ENCODE measurements at regions not wholly inside any gene's neighbourhood (a gene's known extent, or its start where the extent isn't known, plus 50 kb on each side); places are given as distances from the start of the nearest gene placed in this dataset.

DNA sequence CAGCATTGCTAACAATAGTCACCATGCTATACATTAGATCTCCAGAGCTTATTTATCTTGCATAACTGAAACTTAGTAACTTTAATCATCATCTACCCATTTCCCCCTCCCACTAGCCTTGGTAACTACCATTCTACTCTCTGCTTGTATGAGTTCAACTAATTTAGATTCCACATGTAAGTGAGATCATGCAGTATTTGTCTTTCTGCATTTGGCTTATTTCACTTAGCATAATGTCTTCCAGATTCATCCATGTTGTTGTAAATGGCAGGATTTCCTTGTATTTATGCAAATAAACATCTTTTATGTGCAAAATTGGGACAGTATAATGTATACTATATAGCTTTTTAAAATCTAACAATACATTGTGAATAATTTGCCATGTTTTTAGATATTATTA is 66.0 kb upstream of the ZBED5 start:
- no peak for DNase-seq

- no peak for DNase-seq
These were observed 65.0 kb upstream of the ZBED5 start for GRCh38 chr11:10922892-10923291.

GRCh38 chr11:10920875-10921274 is 63.0 kb upstream of the ZBED5 start:
- no peak for DNase-seq

DNA sequence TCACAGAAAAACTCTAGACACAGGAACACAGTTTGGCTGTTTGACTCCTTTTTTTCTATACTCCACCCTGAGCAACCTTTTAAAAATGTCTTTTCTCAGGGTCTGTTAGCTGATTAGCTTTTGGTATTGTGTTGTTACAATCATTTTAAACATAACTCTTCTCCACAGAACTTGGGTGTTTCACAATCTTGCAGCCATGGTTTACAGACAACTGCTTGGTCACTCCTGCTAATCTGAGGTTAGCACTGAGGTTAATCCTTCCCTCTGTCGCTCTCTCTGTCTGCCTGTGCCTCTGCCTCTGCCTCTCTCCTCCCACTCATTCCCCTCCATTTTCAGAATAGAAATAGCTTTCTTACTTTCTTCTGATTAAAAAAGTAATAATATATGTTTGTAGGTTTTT is 62.4 kb upstream of the ZBED5 start:
- no peak for DNase-seq

DNA sequence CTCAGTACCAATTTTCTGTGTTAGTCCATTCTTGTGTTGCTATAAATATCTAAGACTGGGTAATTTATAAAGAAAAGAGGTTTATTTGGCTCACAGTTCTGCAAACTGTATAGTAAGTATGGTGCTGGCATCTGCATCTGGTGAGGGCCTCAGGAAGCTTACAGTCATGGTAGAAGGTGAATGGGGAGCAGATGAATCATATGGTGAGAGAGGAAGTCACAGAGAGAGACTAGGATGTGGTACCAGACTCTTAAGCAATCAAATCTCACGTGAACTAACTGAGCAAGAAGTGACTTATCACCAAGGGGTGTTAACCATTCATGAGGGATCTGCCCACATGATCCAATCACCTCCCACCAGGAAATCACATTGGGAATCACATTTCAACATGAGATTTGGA is 60.8 kb upstream of the ZBED5 start:
- DNase-seq, result peak; percentile 67

DNA sequence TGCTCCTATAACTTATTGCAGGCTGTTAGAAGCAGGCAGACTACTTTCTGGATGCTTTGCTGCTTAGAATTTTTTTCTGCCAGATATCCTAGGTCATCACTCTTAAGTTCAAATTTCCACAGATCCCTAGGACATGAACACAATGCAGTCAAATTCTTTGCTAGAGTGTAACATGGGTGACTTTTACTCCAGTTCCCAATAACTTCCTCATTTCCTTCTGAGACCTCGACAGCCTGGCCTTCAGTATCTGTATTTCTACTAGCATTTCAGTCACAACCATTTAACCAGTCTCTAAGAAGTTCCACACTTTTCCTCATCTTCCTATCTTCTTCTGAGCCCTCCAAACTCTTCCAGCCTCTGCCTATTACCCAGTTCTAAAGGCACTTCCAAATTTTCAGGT is 60.4 kb upstream of the ZBED5 start:
- DNase-seq, result no peak

DNA sequence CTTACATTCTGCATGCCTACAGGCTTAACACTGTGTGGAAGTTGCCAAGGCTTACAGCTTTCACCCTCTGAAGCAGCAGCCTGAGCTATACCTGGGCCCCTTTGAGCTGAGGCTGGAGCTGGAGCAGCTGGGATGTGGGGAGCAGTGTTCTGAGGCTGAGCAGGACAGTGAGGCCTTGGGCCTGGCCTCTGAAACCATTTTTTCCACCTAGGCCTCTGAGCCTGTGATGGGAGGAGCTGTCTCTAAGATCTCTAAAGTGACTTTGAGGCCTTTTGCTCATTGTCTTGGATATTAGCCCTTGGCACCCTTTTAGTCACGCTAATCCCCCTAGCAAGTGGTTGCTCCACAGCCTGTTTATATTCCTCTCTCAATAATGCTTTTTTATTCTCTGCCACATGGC is 59.9 kb upstream of the ZBED5 start:
- no peak for DNase-seq

- DNase-seq, result no peak
These were observed 58.8 kb upstream of the ZBED5 start for GRCh38 chr11:10916665-10917064.

DNA sequence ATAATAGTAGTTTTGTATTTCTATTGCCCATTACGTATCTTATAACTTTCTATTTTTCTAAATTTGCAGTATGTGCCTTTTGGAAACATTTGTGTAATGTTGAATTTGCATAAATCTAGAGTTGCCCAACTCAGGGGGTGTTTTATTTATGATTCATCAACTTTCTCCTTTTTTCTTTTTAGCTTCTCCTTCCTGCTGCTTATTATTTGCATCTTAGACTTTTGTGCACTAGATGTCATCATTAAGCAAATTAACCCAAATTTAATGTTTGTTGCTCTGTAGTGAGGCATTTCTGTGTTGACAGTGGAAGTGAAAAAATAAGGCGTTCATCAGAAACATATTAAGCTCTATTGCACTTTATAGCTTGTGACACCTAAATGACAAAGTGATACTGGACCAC is 56.2 kb upstream of the ZBED5 start:
- peak; percentile 89 to 94 for DNase-seq

- no peak for DNase-seq
These were observed 55.2 kb upstream of the ZBED5 start for GRCh38 chr11:10913075-10913474.

GRCh38 chr11:10911907-10912306 is 54.1 kb upstream of the ZBED5 start:
- no peak for DNase-seq

DNA sequence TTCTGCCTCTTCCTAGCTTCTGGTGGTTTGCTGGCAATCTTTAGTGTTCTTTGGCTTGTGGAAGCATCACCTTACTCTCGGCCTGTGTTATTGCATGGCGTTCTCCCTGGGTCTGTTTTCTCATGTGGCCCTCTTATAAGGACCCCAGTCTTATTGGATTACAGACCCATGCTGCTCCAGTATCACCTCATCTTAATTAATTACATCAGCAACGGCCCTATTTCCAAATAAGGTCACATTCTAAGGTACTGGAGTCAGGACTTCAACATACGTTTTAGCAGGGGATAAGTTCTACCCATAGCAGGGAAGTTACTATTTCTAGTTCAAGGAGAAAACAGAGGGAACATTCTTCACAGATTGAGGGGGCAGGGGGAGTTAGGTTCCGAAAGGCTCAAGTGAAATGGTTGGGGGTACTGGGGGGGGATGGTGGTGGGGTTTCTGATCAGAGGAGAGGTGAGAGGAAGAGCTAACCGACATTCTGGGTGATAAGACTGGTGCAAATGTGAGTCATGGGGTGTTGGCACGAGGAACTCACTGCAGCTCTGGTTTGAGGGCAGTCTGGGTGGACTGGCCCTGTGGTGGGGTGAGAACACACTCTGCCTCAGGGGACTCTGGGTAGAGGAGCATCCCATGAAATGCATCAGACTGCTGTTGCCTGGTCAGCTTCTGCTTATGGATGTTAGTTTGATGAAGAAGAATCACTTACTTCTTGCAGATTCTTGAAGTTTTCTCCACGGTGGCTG is 51.5 kb upstream of the ZBED5 start:
- DNase-seq, result no peak

- no peak for DNase-seq
These were observed 50.5 kb upstream of the ZBED5 start for GRCh38 chr11:10908215-10908951.

Measured in inflammatory macrophage treated with lipopolysaccharide for 1 hour (primary cell).